T-helper 2 cell treated with Interferon-gamma antibody and Interleukin-4, amounts not matched to agents 100 ng/mL and 5 ng/mL, for 36 hours (primary cell): ENCODE measurements at regions not wholly inside any gene's neighbourhood (a gene's known extent, or its start where the extent isn't known, plus 50 kb on each side); places are given as distances from the start of the nearest gene placed in this dataset.

Experiments
- intact Hi-C: fragments of 100-400 bp; cut with micrococcal nuclease; formaldehyde crosslinking; loops from one replicate; pipeline ENCODE4 v1.15.1; 2023

- intact Hi-C loops, result no loop called here
These were observed 247.4 kb upstream of the ZP4 start for GRCh38 chr1:238138059-238138626.

GRCh38 chr1:238135708-238136664 is 245.3 kb upstream of the ZP4 start:
- intact Hi-C loops, result no loop called here

DNA sequence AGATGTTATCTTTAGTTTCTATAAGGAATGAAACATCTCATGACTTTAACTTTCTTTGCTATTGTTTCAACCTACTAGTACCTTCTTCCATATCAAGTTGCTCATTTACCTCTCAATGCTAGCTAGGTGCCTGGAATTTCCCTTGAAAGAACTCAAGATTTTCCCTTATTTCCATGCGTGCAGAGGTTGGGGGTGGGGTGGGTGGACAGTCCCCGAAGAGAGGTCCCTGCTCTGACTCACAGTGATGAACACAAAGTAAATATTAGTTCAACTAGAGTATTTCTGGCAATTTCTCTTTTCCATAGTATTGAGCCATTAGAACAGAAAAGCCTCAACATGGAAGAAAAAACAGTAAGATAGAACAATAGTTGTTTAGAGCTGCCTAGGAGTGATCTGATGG is 239.0 kb upstream of the ZP4 start:
- intact Hi-C loops, result no loop called here

- intact Hi-C loops, result no loop called here
These were observed 232.5 kb upstream of the ZP4 start for GRCh38 chr1:238123201-238123600.

DNA sequence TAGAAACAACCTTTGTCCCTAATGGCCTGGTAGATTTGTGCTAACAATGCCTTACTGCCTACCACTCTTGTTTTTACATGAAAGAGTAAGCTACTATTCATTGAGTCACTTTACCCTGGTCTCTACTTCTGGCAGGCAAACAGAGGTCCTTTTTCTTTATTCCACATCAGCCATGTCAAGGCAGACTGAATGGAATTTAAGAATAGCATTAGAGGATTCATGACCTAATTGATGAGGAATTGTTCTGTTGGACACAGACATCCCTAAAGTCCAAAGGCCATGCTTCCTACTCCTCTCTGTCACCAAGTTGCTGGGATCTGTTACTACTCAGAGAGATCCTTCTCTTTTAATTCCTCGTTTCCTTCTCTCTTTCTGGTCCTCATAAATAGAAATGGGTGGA is 229.1 kb upstream of the ZP4 start:
- intact Hi-C loops, result no loop called here

GRCh38 chr1:238119060-238119459 is 228.3 kb upstream of the ZP4 start:
- intact Hi-C loops, result no loop called here

DNA sequence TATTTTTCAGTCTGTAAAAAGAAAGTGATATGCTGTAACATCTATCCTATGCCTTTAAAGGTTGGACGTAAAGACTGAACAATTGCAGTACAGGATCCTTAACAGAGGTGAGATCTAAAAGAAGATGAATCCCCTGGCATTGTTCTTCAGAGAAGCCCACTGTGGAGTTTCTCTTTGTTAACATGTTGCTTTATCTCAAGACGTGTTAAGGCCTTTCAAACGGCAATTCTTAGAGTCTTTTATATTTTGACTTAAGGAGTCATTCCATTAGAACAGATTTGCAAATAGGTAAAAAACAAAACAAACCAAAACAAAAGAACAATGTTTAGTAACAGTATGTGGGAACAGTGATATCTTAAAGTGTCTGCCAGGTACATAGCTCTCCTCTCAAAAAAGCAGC is 225.1 kb upstream of the ZP4 start:
- intact Hi-C loops, result no loop called here

- intact Hi-C loops, result no loop called here
These were observed 222.4 kb upstream of the ZP4 start for GRCh38 chr1:238112952-238113621.

GRCh38 chr1:238111516-238111915 is 220.8 kb upstream of the ZP4 start:
- intact Hi-C loops, result no loop called here

DNA sequence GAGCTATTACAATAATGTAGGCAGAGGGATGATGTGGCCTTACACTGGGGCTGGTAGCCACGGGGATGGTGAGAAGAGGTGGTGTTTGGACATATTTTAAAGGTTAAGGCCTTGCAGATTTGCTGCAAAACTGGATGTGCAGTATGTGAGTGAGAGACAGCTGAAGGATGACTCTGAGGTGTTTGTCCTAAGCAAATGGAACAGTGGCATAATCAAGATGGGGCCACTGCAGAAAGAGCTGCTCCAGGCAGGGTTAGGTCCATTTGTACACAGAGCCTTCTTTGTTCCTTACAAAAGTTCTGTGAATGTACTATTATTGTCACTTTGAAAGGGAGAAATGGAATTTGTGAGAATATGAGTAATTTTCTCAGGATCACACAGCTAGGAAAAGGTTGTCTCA is 220.4 kb upstream of the ZP4 start:
- intact Hi-C loops, result no loop called here

GRCh38 chr1:238108417-238108816 is 217.7 kb upstream of the ZP4 start:
- intact Hi-C loops, result no loop called here

GRCh38 chr1:238107322-238107721 is 216.6 kb upstream of the ZP4 start:
- intact Hi-C loops, result no loop called here

DNA sequence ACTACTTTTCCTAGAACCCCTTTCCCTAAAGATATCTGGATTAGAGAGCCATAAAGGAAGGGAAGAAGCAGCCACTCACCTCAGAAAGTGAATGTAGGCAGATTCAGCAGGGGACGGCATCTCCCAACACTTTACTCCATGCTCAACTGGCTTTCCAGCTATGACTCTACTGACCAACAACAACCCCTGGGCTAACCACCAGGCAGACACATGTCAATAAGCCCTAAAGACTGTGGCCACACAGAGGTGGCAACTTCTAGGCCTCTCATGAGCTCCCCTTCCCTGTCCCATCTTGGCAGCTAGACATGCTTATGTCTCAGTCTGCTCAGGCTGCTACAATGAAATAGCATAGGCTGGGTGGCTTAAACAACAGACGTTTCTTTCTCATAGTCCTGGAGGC is 214.0 kb upstream of the ZP4 start:
- intact Hi-C loops, result no loop called here

DNA sequence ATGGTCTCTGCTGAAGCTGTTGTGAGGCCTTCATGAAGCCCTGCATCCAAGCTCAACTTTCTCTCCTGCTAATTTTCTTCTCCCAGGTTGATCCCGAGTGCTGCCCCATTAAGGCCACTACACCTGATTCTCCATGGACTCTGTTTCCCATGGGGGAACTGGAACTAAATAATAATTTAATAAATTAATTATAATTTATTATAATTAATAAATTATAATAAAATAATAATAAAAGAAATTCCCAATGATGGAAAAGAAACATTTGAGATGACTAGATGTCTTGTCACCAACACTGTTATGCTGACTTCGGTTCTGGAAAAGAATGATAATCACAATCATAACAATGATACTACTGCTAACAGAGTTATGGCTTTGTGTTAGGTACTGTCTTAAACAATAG is 211.2 kb upstream of the ZP4 start:
- intact Hi-C loops, result no loop called here

- intact Hi-C loops, result no loop called here
These were observed 209.1 kb upstream of the ZP4 start for GRCh38 chr1:238099871-238100270.

DNA sequence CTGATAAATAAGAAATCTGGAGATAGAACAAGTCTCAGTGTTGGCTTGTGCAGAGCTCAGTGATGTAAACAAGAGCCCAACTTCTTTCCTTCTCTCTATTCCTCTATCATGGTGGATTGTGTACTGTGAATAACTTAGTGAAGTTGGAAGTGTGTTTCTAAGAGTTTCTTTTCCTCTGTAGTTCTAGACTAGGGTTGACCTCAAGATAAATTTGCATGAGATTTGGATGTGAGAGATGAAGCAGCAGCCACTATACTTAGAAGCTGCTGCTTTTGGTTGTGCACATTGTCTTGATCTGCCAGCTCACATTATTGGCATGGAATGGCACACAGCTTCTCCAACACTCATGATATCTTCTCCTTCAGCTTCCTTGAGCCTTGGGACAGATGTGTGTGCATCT is 198.9 kb upstream of the ZP4 start:
- intact Hi-C loops, result no loop called here

DNA sequence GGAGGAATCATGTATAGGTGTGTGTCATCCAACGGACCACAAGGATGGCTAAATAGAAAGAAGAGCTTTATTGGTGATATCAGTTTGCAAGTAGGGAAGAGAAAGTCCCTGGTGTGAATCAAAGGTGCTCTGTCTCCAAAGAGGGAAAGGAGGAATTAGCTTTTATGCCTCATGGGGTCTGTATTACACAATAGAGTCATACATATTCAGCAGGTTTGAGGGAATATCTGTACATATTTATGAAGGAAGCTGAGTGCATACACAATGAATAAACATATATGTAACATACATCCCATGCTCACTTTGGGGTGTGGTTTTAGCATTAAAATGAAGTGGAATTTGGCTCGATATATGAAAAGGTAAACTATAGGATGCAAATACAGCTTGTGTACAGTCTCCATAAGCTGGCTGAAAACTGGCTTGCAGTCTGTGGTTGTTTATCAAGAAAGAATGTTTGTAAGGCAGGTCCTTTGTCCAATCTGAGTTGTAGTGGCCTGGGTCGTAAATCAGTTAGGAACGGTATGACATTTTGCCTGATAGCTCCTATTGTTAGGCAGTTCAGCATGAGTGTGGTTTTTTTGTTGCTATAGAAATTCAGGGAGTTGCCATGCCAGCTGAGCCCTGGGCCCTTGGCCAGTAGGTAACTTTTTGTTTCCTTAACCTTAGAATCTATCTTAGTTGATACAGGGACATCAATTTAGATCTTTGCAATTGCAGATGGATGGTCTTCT is 198.0 kb upstream of the ZP4 start:
- intact Hi-C loops, result no loop called here

GRCh38 chr1:238073991-238074390 is 183.3 kb upstream of the ZP4 start:
- intact Hi-C loops, result no loop called here

DNA sequence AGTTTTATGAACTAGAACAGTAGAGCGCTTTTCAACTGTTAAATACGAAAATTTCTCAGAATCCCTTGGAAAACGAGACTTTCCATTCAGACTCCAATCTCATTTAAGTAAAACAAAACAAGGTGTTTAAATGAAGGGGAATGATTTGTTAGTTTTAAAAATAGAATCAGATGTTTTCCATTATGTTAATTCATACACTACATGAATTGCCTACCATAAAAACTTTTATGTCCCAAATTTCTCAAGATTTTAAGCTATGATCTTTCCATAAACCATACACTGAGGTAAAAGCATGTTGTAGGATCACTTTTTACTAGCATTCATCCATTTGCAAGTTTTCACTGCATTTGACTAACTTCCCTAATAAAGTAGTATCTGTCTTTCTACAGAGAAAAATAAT is 180.3 kb upstream of the ZP4 start:
- intact Hi-C loops, result no loop called here

DNA sequence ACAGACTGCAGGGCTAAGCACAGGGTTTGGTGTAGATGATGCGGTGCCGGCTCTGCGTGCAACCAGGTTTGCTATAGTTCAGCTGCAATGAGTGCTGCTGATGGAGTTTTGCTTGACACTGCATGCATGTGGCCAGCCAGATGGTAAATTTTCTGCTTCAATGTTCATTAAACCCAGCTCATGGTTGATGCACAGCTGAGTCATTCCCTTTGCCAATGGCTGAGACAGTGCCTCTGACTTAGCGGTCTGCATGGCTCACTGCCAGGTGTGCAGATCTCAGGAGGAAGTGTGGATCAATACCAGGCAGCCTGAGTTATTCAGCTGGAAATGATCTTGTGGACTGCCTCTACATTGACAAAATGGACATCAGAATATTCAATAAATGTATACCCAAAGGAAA is 172.7 kb upstream of the ZP4 start:
- intact Hi-C loops, result no loop called here

DNA sequence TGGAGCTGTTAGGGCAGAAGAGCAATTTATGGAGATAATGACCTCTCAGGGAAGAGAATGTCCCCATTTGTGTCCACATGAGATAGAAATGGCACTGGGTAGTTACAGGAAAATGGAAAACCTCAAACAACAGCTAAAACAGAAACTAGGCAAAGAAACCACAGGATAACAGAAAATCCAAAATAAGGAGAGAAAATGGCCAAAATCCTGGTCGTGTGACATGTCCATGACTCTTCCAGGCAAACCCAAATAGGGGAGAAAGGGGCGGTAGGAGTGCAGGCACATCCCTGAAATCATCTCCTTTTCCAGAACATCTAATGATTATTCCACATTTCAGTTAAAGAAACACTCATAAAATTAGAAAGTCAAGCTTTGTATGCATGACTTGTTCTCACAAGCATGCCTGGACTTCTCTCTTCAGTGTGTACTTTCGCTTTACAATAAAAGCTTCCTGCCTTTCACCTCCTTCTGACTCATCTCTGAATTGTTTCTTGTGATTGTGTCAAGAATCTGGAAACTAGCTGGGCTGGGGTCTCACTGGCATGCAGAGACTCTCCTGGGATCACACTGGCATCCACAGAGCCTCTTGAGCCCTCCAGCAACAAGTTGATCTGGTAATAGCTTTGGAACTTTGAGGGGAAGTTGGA is 171.4 kb upstream of the ZP4 start:
- intact Hi-C loops, result no loop called here
